NCI-H1417 treated with DMSO at 0.1 percent for 48 hours (cell line): ENCODE measurements at regions not wholly inside any gene's neighbourhood (a gene's known extent, or its start where the extent isn't known, plus 50 kb on each side); places are given as distances from the start of the nearest gene placed in this dataset.
"Not testable (repeated sequence)": the region's sequence is repeated elsewhere in the genome, so short reads cannot be mapped to it uniquely, and the experiment has no call there.

Source experiments
- DNase-seq: peaks from one replicate; lab custom pipeline; 2025; lab: John Stamatoyannopoulos, UW

GRCh38 chr10:109089779-109090178, 833.5 kb downstream of the XPNPEP1 start:
- DNase-seq: no peak

GRCh38 chr10:109071539-109071938, 851.8 kb downstream of the XPNPEP1 start:
- no peak for DNase-seq

GRCh38 chr10:109070492-109070891, 852.8 kb downstream of the XPNPEP1 start:
- DNase-seq: no peak

GRCh38 chr10:109067031-109067430, 856.3 kb downstream of the XPNPEP1 start:
- no peak for DNase-seq

GRCh38 chr10:109065821-109066220, 857.5 kb downstream of the XPNPEP1 start:
- no peak for DNase-seq

GRCh38 chr10:109062371-109062770, 860.9 kb downstream of the XPNPEP1 start:
- DNase-seq: no peak

GRCh38 chr10:109055243-109055642, 868.1 kb downstream of the XPNPEP1 start:
- no peak for DNase-seq

- no peak for DNase-seq
Observed at GRCh38 chr10:109047856-109048255, 875.5 kb downstream of the XPNPEP1 start.

- not testable (repeated sequence) for DNase-seq
Observed at GRCh38 chr10:109046427-109046826, 876.9 kb downstream of the XPNPEP1 start.

GRCh38 chr10:109040622-109041021, 882.7 kb downstream of the XPNPEP1 start:
- DNase-seq: no peak

- DNase-seq: no peak
Observed at GRCh38 chr10:109037978-109038377, 885.3 kb downstream of the XPNPEP1 start.

GRCh38 chr10:109030581-109031210, 892.6 kb downstream of the XPNPEP1 start:
- DNase-seq: no peak

GRCh38 chr10:109029870-109030269, 893.4 kb downstream of the XPNPEP1 start:
- no peak for DNase-seq

- DNase-seq: no peak
Observed at GRCh38 chr10:109027534-109028185, 895.7 kb downstream of the XPNPEP1 start.

- no peak for DNase-seq
Observed at GRCh38 chr10:109025172-109025571, 898.1 kb downstream of the XPNPEP1 start.

- DNase-seq: no peak
Observed at GRCh38 chr10:109022417-109023049, 900.8 kb downstream of the XPNPEP1 start.

- DNase-seq: no peak
Observed at GRCh38 chr10:109019001-109019424, 904.3 kb downstream of the XPNPEP1 start.

- DNase-seq: no peak
Observed at GRCh38 chr10:109007514-109007913, 915.8 kb downstream of the XPNPEP1 start.

GRCh38 chr10:108990441-108990840, 932.9 kb downstream of the XPNPEP1 start:
- no peak for DNase-seq

GRCh38 chr10:108989976-108990375, 933.3 kb downstream of the XPNPEP1 start:
- DNase-seq: no peak

GRCh38 chr10:108982159-108982558, 941.2 kb downstream of the XPNPEP1 start:
- DNase-seq: no peak

GRCh38 chr10:108980869-108981268, 942.4 kb downstream of the XPNPEP1 start:
- no peak for DNase-seq

- no peak for DNase-seq
Observed at GRCh38 chr10:108975459-108976058, 947.8 kb downstream of the XPNPEP1 start.
